ENCODE measurements at regions not wholly inside any gene's neighbourhood (a gene's known extent, or its start where the extent isn't known, plus 50 kb on each side); places are given as distances from the start of the nearest gene placed in this dataset.

DNA sequence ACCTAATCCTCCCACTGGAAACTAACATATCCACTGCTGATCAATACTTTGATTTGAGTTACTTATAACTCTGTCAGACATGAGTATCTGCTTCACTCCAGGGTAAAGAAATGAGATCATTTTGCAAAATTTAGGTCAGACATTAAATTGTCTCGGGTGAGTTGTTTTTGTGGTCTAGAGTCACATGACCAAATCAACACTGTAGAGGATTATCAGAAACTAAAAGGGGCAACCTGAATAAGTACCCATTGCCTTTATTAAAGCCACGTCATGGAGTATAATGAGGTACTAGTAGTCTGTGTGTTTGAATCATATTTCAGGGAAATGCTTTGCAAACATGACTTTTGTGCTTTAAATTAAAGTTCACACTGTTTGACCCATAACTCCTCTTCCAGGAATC lies 107.7 kb upstream of the ADO start:
- CTCF ChIA-PET: no interaction called here
- POLR2A ChIA-PET: no interaction called here
- Histone ChIP-seq H3K36me3 (ENCODE audit: control insufficient read depth in 2 of 2, insufficient read depth in 1 of 2, low read length in 2 of 2) (no peaks in the 10 kb centered on the region), H3K9me3 (ENCODE audit: control insufficient read depth, insufficient read depth, low read depth, low read length) (no peaks in the 10 kb centered on the region), H3K4me1 (ENCODE audit: control insufficient read depth, insufficient read depth, low read length) (no peaks in the 10 kb centered on the region), H3K27ac (ENCODE audit: extremely low read depth, low read depth, low read length) (no peak overlapping the region), H3K4me3 (ENCODE audit: low read depth, low read length) (no peak overlapping the region)
- TF ChIP-seq ZNF175 (tag by site-specific recombination; IDR thresholded peaks at IDR 0.05): no peak
- no peak for TF ChIP-seq ZNF600 (tag by site-specific recombination; IDR thresholded peaks at IDR 0.05)
- TF ChIP-seq, protein P1, sequence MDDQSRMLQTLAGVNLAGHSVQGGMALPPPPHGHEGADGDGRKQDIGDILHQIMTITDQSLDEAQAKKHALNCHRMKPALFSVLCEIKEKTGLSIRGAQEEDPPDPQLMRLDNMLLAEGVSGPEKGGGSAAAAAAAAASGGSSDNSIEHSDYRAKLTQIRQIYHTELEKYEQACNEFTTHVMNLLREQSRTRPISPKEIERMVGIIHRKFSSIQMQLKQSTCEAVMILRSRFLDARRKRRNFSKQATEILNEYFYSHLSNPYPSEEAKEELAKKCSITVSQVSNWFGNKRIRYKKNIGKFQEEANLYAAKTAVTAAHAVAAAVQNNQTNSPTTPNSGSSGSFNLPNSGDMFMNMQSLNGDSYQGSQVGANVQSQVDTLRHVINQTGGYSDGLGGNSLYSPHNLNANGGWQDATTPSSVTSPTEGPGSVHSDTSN (CRISPR knock-in tag; IDR thresholded peaks at IDR 0.05): no peak
- no peak for TF ChIP-seq ZNF211 (tag by site-specific recombination; IDR thresholded peaks at IDR 0.05; ENCODE audit: low read depth)
- no peak for TF ChIP-seq SETDB1 (IDR thresholded peaks at IDR 0.05; ENCODE audit: insufficient read length, low read length)
- no peak for TF ChIP-seq KLF9 (tag by site-specific recombination; IDR thresholded peaks at IDR 0.05; ENCODE audit: low read depth)
- no peak for TF ChIP-seq WT1 (tag by site-specific recombination; IDR thresholded peaks at IDR 0.05)
- TF ChIP-seq GLIS2 (tag by site-specific recombination; IDR thresholded peaks at IDR 0.05): no peak
- TF ChIP-seq ZNF660 (tag by site-specific recombination; IDR thresholded peaks at IDR 0.05): no peak
- TF ChIP-seq ZBTB8A (tag by site-specific recombination; IDR thresholded peaks at IDR 0.05): no peak
- TF ChIP-seq ZFP37 (tag by site-specific recombination; IDR thresholded peaks at IDR 0.05): no peak
- no peak for TF ChIP-seq YY1 (tag by site-specific recombination; IDR thresholded peaks at IDR 0.05)
- no peak for TF ChIP-seq ZNF585B (tag by site-specific recombination; IDR thresholded peaks at IDR 0.05)
- TF ChIP-seq FEZF1 (tag by site-specific recombination; IDR thresholded peaks at IDR 0.05): no peak
- no peak for TF ChIP-seq ZNF785 (tag by site-specific recombination; IDR thresholded peaks at IDR 0.05)
- no peak for TF ChIP-seq ZNF121 (tag by site-specific recombination; IDR thresholded peaks at IDR 0.05)
- TF ChIP-seq ZNF214 (tag by site-specific recombination; IDR thresholded peaks at IDR 0.05; ENCODE audit: borderline replicate concordance): no peak

DNA sequence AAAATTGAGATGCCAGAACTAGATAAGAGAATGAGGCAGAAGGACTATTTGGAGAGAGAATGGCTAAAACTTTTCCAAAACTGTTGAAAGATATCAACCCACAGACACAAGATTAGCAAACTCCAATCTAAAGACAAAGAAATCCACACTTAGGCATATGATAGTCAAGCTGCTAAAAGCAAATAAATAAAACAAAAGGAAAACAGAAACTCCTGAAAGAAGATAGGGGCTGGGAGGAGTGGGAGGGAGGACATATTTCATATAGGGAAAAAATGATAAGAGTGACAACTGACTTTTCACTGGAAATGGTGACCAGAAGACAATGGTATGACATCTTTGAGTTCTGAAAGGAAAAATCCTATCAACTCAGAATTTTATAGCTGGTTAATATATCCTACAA lies 105.4 kb upstream of the ADO start:
- ChIA-PET CTCF (no interaction called here), POLR2A (no interaction called here)
- no peaks in the 10 kb centered on the region for H3K9me3 ChIP-seq (ENCODE audit: control insufficient read depth, insufficient read depth, low read depth, low read length)
- no peak overlapping the region for H3K27ac ChIP-seq (ENCODE audit: extremely low read depth, low read depth, low read length)
- H3K4me1 ChIP-seq (ENCODE audit: control insufficient read depth, insufficient read depth, low read length): no peaks in the 10 kb centered on the region
- no peaks in the 10 kb centered on the region for H3K36me3 ChIP-seq (ENCODE audit: control insufficient read depth in 2 of 2, insufficient read depth in 1 of 2, low read length in 2 of 2)
- TF ChIP-seq ZNF16 (tag by site-specific recombination; IDR thresholded peaks at IDR 0.05; ENCODE audit: low read depth) (no peak), ZNF600 (tag by site-specific recombination; IDR thresholded peaks at IDR 0.05) (no peak), ZNF677 (tag by site-specific recombination; IDR thresholded peaks at IDR 0.05) (no peak), ZNF558 (tag by site-specific recombination; IDR thresholded peaks at IDR 0.05) (peak; percentile 99), ZNF24 (tag by site-specific recombination; IDR thresholded peaks at IDR 0.05) (no peak), REPIN1 (tag by site-specific recombination; IDR thresholded peaks at IDR 0.05; ENCODE audit: low read depth) (no peak), ZBTB17 (tag by site-specific recombination; IDR thresholded peaks at IDR 0.05) (no peak), ZNF707 (tag by site-specific recombination; IDR thresholded peaks at IDR 0.05) (no peak), SETDB1 (IDR thresholded peaks at IDR 0.05; ENCODE audit: insufficient read length, low read length) (peak; percentile 89), ZNF658 (tag by site-specific recombination; IDR thresholded peaks at IDR 0.05) (no peak), KLF9 (tag by site-specific recombination; IDR thresholded peaks at IDR 0.05; ENCODE audit: low read depth) (no peak)
- TF ChIP-seq, protein P2, sequence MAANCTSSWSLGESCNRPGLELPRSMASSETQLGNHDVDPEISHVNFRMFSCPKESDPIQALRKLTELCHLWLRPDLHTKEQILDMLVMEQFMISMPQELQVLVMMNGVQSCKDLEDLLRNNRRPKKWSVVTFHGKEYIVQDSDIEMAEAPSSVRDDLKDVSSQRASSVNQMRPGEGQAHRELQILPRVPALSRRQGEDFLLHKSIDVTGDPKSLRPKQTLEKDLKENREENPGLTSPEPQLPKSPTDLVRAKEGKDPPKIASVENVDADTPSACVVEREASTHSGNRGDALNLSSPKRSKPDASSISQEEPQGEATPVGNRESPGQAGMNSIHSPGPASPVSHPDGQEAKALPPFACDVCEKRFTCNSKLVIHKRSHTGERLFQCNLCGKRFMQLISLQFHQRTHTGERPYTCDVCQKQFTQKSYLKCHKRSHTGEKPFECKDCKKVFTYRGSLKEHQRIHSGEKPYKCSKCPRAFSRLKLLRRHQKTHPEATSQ (tag by site-specific recombination; IDR thresholded peaks at IDR 0.05): no peak
- TF ChIP-seq, protein P3, sequence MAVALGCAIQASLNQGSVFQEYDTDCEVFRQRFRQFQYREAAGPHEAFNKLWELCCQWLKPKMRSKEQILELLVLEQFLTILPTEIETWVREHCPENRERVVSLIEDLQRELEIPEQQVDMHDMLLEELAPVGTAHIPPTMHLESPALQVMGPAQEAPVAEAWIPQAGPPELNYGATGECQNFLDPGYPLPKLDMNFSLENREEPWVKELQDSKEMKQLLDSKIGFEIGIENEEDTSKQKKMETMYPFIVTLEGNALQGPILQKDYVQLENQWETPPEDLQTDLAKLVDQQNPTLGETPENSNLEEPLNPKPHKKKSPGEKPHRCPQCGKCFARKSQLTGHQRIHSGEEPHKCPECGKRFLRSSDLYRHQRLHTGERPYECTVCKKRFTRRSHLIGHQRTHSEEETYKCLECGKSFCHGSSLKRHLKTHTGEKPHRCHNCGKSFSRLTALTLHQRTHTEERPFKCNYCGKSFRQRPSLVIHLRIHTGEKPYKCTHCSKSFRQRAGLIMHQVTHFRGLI (tag by site-specific recombination; IDR thresholded peaks at IDR 0.05): no peak
- no peak overlapping the region for H3K4me3 ChIP-seq (ENCODE audit: low read depth, low read length)
